K562 (cell line): ENCODE measurements at regions not wholly inside any gene's neighbourhood (a gene's known extent, or its start where the extent isn't known, plus 50 kb on each side); places are given as distances from the start of the nearest gene placed in this dataset.

Experiments
- DACH1 ChIP-seq: fragments of 450-650 bp; IDR thresholded peaks from 2 replicates; pipeline ENCODE4 v1.6.1; 2018; ENCODE audit not compliant: partially characterized antibody
- E4F1 ChIP-seq: fragments of 250-450 bp; sonication (Bioruptor Pico); IDR thresholded peaks from 2 replicates; pipeline ENCODE4 v1.5.0; 2021; ENCODE audit warnings: mild to moderate bottlenecking, borderline replicate concordance
- HDAC3 ChIP-seq: fragments of 450-650 bp; IDR thresholded peaks from 2 replicates; pipeline ENCODE4 v1.6.1; 2018; ENCODE audit warnings: borderline replicate concordance, mild to moderate bottlenecking, moderate library complexity; ENCODE audit not compliant: partially characterized antibody
- HEY1 ChIP-seq: fragments of 250-450 bp; sonication (Bioruptor Pico); IDR thresholded peaks from 2 replicates; pipeline ENCODE4 v1.5.0; 2020; ENCODE audit warnings: mild to moderate bottlenecking, moderate library complexity, borderline replicate concordance
- ILK ChIP-seq: fragments of 450-650 bp; IDR thresholded peaks from 2 replicates; pipeline ENCODE4 v1.6.1; 2016; ENCODE audit warnings: missing genetic modification characterization, low read depth, mild to moderate bottlenecking, missing compliant biosample characterization, moderate library complexity, borderline replicate concordance
- NRF1 ChIP-seq, 2 experiments: fragments of 450-650 bp; IDR thresholded peaks in 1 of 2; conservative IDR thresholded peaks in 1 of 2; 2 replicates each; pipeline ENCODE4 v1.6.1; 2014; ENCODE audit warnings: mild to moderate bottlenecking in 2 of 2
- SMAD1 ChIP-seq: fragments of 150-350 bp; IDR thresholded peaks from 2 replicates; pipeline ENCODE4 v1.6.1; 2014; ENCODE audit warnings: low read length, low read depth; ENCODE audit not compliant: partially characterized antibody
- STAG1 ChIP-seq: sonication (generic); formaldehyde crosslinking; IDR thresholded peaks from 2 replicates; pipeline ENCODE4 v1.5.0; 2020; ENCODE audit warnings: missing genetic modification reagents, borderline replicate concordance
- THRA ChIP-seq: fragments of 450-650 bp; IDR thresholded peaks from 2 replicates; pipeline ENCODE4 v1.6.1; 2017; ENCODE audit warnings: mild to moderate bottlenecking, moderate library complexity
- TRIM25 ChIP-seq: fragments of 450-650 bp; IDR thresholded peaks from 2 replicates; pipeline ENCODE4 v1.7.0; 2016; ENCODE audit warnings: borderline replicate concordance
- ZNF143 ChIP-seq: sonication (generic); formaldehyde crosslinking; IDR thresholded peaks from 2 replicates; pipeline ENCODE4 v1.9.0; 2022; ENCODE audit warnings: mild to moderate bottlenecking, missing genetic modification reagents
- ZNF764 ChIP-seq: fragments of 250-450 bp; sonication (Bioruptor Pico); IDR thresholded peaks from 2 replicates; pipeline ENCODE4 v1.4.0; 2020; ENCODE audit warnings: low read depth, mild to moderate bottlenecking, moderate library complexity
- ZSCAN29 ChIP-seq: fragments of 450-650 bp; IDR thresholded peaks from 2 replicates; pipeline ENCODE4 v1.6.1; 2017

GRCh38 chr9:107219486-107220077, 63.5 kb upstream of the RAD23B start (continued):
- no peak for TF ChIP-seq E4F1
- TF ChIP-seq HDAC3: no peak
- no peak for TF ChIP-seq ILK (tag)
- no peak for TF ChIP-seq TRIM25
- TF ChIP-seq DACH1: no peak
- TF ChIP-seq SMAD1: no peak
- TF ChIP-seq ZSCAN29: no peak
- no peak for TF ChIP-seq ZNF764 (CRISPR knock-in tag)
- TF ChIP-seq HEY1 (CRISPR knock-in tag): no peak
- no peak for TF ChIP-seq ZNF143 (CRISPR knock-in tag)
- no peak for TF ChIP-seq STAG1
- no peak for TF ChIP-seq THRA
- TF ChIP-seq NRF1 (conservative IDR thresholded peaks at IDR 0.05 in 1 of 2, IDR thresholded peaks at IDR 0.05 in 1 of 2): no peak
